Activated CD4-positive, alpha-beta T cell treated with anti-CD3 and anti-CD28 coated beads, Interleukin-10, Interleukin-2, amounts not matched to agents 100 ng/mL and 50 ng/mL, durations not matched to agents 16 hours and 8 hours (primary cell): ENCODE measurements at regions not wholly inside any gene's neighbourhood (a gene's known extent, or its start where the extent isn't known, plus 50 kb on each side); places are given as distances from the start of the nearest gene placed in this dataset.
"Not testable (repeated sequence)": the region's sequence is repeated elsewhere in the genome, so short reads cannot be mapped to it uniquely, and the experiment has no call there.

Experiments used
- DNase-seq: peaks from one replicate; pipeline ENCODE4 v3.0.0-alpha.2; 2020

DNA sequence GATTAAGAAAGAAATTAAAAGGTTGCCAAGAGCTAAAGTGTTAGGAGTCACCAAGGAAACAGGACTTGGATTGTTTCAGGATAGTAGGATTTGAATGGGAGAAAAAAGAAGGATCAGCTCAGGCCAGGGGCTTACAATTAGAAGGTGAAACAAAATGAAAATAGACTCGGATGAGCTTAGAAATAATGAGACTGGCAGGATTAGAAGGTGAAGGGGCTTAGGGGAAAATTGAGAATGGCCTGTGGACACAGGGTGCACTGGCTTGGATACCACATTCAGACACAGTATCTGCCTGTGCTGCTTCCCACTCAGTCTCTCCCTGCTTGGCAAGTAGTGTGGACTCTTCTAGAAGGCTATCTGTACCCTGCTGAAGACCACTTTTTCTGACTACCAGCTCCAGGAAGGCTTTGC, 206.1 kb upstream of the ATP10A start:
- no peak for DNase-seq

DNA sequence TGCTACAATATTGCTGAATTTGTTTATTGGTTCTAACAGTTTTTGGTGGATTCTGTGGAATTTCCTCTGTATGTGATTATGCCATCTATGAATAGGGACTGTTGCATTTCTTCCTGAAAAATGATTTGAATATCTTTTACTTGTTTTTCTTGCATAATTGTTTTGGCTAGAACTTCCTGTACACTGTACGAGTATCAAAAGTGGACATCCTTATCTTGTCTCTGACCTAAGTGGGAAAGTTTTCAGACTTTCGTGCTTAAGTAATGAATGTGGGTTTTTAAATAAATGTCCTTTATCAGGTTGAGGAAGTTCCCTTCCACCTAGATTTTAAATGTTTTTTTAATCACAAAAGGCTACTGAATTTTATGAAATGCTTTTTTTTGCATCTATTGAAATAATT, 203.8 kb upstream of the ATP10A start:
- no peak for DNase-seq

DNA sequence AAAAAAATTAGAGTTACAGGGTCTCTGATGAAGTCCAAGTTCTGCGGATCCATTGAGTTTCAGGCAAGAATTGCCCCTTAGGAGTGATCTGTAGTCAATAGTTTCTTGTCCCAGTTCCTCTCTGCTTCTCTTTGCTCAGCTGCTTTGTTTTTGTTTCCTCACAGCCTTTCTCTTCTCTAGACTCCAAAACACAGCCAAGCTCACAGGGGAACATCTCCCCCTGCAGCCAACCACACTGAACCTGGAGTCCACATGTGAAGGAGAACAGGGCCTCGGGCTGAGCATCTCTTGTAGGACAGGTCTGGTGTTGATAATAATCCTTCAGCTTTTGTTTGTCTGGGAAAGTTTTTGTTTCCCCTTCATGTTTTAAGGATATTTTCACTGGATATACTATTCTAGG, 202.6 kb upstream of the ATP10A start:
- DNase-seq = no peak

GRCh38 chr15:26061248-26061647, 198.1 kb upstream of the ATP10A start:
- no peak for DNase-seq

DNA sequence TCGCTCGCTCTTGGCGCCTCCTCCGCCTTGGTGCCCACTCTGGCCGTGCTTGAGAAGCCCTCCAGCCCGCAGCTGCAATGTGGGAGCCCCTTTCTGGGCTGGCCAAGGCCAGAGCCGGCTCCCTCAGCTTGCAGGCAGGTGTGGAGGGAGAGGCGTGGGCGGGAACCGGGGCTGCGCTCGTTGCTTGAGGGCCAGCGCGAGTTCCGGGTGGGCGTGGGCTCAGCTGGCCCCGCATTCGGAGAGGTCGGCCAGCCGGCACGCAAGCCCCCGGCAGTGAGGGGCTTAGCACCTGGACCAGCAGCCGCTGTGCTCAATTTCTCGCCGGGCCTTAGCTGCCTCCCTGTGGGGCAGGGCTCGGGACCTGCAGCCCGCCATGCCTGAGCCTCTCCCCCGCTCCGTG, 193.6 kb upstream of the ATP10A start:
- DNase-seq = not testable (repeated sequence)

GRCh38 chr15:26051761-26052675, 188.9 kb upstream of the ATP10A start:
- no peak for DNase-seq

- no peak for DNase-seq
These were observed 187.9 kb upstream of the ATP10A start for GRCh38 chr15:26050984-26051383.

GRCh38 chr15:26049900-26050657, 187.0 kb upstream of the ATP10A start:
- no peak for DNase-seq

DNA sequence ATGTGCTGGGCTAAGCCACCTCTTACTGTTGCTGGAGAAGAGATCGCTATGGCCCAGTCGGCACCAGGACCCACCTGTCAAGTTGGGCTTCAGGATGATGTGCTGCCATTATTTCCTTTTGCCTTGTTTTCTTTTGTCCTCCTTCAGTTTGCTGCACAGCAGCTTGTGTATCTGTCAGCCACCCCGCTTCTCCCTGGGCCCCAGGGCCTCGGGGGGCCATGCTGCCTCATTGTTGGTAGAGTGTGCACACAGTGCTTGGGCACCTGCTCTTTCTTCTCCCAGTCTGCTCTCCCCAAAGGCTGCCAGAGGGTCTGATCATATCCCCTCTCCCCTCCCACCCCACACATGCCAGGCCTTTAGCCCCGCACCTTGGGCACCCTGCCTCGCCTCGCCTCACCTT, 185.5 kb upstream of the ATP10A start:
- no peak for DNase-seq

GRCh38 chr15:26045516-26045915, 182.4 kb upstream of the ATP10A start:
- DNase-seq = no peak

DNA sequence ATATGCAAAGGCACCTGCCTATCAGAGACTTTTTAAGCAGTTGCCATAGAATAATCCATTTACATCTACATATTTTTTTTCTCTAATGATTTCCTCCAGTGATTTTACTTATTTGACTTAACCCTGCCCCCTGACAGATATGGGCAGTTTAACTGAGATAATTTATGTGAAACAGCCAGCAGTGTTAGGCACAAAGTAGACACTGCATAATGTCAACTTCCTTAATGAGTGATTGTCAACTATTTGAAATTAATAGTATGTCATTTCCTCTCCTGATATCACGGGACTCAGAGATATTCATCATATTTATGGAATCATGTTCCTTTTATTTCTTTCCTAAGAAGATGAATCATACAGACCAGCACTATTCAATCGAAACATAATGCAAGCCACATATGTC, 179.9 kb upstream of the ATP10A start:
- no peak for DNase-seq

GRCh38 chr15:26038693-26039092, 175.6 kb upstream of the ATP10A start:
- DNase-seq = no peak

DNA sequence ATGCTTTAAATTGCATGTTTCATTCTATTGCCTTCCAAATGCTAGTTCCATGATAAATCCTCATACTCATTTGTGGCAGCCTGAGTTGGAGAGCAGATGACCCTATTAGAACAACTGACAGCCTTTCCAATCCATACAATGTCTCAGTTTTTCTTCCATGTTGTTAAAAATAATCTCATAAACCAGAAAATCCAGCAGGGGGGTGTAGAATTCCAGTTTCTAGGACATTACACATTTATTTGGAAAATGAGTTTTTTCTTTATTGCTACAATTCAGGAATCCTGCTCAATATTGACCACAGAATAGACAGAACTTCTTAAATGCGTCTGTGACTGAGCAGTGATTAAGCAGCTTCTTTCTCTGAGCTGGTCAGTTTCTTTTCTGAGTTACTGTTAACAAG, 174.2 kb upstream of the ATP10A start:
- no peak for DNase-seq

DNA sequence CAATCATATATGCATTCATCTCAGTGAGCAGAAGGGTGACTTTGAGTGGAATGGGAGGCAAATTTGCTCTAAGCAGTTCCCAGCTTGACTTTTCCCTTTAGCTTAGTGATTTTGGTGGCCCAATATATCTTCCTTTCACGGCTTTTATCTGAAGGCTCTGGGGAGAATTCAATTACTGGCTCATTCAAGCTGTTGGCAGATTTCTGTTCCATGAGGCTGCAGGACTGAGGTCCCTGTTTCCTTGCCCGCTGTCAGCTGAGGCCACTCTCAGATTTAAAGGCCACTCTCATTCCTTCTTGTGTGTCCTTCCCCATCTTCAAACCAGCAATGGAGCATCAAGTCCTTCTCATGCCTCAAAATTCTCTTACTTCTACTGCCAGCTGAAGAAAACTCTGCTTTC, 170.4 kb upstream of the ATP10A start:
- no peak for DNase-seq

DNA sequence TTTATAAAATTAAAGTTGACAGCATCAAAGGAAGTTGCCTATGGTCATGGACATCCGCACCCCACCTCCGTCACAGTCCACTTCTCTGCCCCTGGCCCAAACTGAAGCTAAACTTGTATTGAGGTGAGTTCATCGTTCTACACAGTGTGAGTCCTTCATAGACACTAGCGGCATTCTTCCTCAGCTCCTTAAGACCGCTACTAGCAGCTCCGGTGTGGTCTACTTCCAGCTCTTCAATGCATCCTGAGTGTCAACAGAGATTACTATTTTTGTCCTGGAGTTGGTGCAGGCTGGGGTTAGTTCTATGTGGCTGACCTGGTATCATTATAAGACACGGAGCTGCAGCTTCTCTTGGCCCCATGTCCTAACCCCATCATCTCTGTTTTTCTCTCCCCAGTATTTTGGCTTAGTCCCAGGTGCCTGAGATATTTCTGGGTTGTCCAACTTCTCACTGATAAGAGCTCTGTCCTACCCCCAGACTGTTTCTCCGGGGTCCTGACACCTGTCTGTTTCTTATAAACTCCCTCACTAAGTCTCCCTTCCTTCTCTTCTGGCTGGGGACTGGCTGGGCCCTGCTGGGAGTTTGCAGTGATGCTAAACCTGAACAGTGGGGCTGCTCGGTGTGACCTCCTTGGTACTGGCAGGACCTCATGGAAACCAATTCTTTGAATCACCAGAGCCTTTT, 169.2 kb upstream of the ATP10A start:
- no peak for DNase-seq

- not testable (repeated sequence) for DNase-seq
These were observed 166.5 kb upstream of the ATP10A start for GRCh38 chr15:26029586-26029985.

DNA sequence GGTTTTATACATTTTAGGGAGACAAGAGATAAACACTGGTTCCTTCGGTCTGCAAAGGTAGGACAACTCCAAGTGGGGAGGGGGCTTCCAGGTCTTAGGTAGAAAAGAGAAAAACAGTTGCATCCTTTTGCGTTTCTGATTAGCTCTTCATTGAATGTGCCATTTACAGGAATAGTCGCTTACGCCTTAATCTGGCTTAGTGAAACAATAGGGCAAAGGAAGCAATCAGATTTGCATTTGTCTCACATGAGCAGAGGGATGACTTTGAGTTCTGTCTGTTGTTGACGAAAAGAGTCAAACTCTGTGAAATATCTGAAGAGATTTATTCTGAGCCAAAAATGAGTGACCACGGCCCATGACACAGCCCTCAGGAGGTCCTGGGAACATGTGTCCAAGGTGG, 166.0 kb upstream of the ATP10A start:
- no peak for DNase-seq

GRCh38 chr15:26028086-26028740, 165.1 kb upstream of the ATP10A start:
- DNase-seq = no peak

- not testable (repeated sequence) for DNase-seq
These were observed 163.5 kb upstream of the ATP10A start for GRCh38 chr15:26026671-26027070.

GRCh38 chr15:26024241-26024640, 161.1 kb upstream of the ATP10A start:
- no peak for DNase-seq

DNA sequence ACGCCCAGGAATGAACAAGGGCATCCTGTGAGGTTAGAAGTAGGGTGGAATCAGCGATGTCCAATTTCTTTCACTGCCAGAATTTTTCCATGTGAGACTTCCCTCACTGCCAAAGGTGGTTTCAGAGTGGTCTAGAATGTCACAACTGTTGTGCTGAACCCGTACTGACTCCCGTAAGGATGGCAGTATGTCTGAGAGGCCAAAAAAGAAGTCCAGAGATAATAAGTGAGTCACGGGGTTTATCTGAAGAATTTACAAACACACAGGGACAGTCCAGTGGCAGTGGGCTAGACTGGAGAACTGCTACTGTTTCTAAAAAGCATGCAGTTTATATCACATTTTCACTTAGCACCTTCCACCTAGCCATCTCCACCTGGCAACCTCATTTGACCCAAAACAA, 160.6 kb upstream of the ATP10A start:
- no peak for DNase-seq

DNA sequence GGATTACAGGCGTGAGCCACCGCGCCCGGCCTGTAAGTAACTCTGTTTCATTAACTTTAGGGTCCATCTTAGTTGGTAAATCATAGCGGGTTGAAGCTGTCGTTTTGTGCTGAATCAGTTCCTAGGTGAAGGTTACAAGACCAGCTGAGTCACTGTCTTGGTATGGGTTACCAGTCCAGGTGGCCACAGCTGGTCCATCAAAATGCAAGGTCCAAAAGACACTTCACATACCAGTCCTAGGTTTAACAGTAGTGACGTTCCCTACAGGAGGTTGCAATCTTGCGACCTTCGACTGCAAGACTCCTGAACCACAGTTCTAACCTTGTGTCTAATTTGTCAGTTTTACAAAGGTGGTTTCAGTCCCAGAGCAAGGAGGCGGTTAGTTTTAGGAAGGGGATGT, 160.1 kb upstream of the ATP10A start:
- no peak for DNase-seq

GRCh38 chr15:26020871-26021270, 157.7 kb upstream of the ATP10A start:
- DNase-seq = no peak
